WTC11 (cell line): ENCODE measurements at regions not wholly inside any gene's neighbourhood (a gene's known extent, or its start where the extent isn't known, plus 50 kb on each side); places are given as distances from the start of the nearest gene placed in this dataset.

Source experiments
- CREB1 ChIP-seq: sonication (generic); formaldehyde crosslinking; IDR thresholded peaks from 2 replicates; pipeline ENCODE4 v1.8.0; 2023; ENCODE audit warnings: mild to moderate bottlenecking, missing genetic modification reagents
- FOXJ3 ChIP-seq: sonication (generic); formaldehyde crosslinking; IDR thresholded peaks from 2 replicates; pipeline ENCODE4 v1.9.0; 2021; ENCODE audit warnings: missing genetic modification reagents, mild to moderate bottlenecking, borderline replicate concordance
- IRF2 ChIP-seq: sonication (generic); formaldehyde crosslinking; IDR thresholded peaks from 2 replicates; pipeline ENCODE4 v1.8.0; 2022; ENCODE audit warnings: low read depth, missing genetic modification reagents, borderline replicate concordance
- NFYB ChIP-seq: sonication (generic); formaldehyde crosslinking; conservative IDR thresholded peaks from 2 replicates; pipeline ENCODE4 v1.8.0; 2022; ENCODE audit warnings: low read depth, missing genetic modification reagents
- SP1 ChIP-seq: sonication (generic); formaldehyde crosslinking; conservative IDR thresholded peaks from 2 replicates; pipeline ENCODE4 v1.8.1; 2022; ENCODE audit warnings: missing genetic modification reagents
- TCF7 ChIP-seq: sonication (generic); formaldehyde crosslinking; IDR thresholded peaks from 2 replicates; pipeline ENCODE4 v1.8.0; 2022; ENCODE audit warnings: mild to moderate bottlenecking, low read depth, missing genetic modification reagents, moderate library complexity
- TF ChIP-seq, protein P1 (sequence below): sonication (generic); formaldehyde crosslinking; IDR thresholded peaks from 2 replicates; pipeline ENCODE4 v1.8.1; 2022; ENCODE audit warnings: mild to moderate bottlenecking, moderate library complexity, missing genetic modification reagents
- TF ChIP-seq, protein P2 (sequence below): sonication (generic); formaldehyde crosslinking; IDR thresholded peaks from 2 replicates; pipeline ENCODE4 v1.8.0; 2022; ENCODE audit warnings: mild to moderate bottlenecking, missing genetic modification reagents
- TF ChIP-seq, protein P3 (sequence below): fragments of 200-600 bp; IDR thresholded peaks from 2 replicates; pipeline ENCODE4 v1.8.0; 2022; ENCODE audit warnings: antibody characterized with exemption
- TF ChIP-seq, protein P4 (sequence below): sonication (generic); formaldehyde crosslinking; IDR thresholded peaks from 2 replicates; pipeline ENCODE4 v1.8.1; 2023; ENCODE audit warnings: mild to moderate bottlenecking, missing genetic modification reagents

DNA sequence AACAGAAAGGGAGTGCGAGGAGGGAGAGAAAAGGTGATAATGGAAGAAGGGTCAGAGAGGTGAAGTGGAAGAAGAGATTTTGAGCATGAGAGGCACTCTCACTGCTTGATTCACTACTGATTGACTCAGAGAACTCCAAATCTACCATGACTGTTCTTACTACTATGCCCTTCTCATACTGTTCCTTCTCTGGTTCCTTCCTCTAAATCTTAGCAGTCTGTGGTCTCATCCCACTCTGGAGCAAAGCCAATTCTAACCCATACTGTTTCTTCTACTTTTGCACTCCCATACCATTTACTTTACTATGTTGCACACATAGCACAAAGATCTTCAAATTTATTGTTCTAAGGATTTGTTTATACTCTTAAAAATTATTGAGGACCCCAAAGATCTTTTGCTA, 100.8 kb downstream of the DTWD1 start:
- TF ChIP-seq SP1 (no peak), IRF2 (CRISPR knock-in tag) (no peak), FOXJ3 (no peak), NFYB (CRISPR knock-in tag) (no peak), CREB1 (no peak), TCF7 (no peak)
- TF ChIP-seq, protein P1, sequence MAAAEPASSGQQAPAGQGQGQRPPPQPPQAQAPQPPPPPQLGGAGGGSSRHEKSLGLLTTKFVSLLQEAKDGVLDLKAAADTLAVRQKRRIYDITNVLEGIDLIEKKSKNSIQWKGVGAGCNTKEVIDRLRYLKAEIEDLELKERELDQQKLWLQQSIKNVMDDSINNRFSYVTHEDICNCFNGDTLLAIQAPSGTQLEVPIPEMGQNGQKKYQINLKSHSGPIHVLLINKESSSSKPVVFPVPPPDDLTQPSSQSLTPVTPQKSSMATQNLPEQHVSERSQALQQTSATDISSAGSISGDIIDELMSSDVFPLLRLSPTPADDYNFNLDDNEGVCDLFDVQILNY (CRISPR knock-in tag): no peak
- TF ChIP-seq, protein P2, sequence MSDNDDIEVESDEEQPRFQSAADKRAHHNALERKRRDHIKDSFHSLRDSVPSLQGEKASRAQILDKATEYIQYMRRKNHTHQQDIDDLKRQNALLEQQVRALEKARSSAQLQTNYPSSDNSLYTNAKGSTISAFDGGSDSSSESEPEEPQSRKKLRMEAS (CRISPR knock-in tag): no peak
- TF ChIP-seq, protein P3, sequence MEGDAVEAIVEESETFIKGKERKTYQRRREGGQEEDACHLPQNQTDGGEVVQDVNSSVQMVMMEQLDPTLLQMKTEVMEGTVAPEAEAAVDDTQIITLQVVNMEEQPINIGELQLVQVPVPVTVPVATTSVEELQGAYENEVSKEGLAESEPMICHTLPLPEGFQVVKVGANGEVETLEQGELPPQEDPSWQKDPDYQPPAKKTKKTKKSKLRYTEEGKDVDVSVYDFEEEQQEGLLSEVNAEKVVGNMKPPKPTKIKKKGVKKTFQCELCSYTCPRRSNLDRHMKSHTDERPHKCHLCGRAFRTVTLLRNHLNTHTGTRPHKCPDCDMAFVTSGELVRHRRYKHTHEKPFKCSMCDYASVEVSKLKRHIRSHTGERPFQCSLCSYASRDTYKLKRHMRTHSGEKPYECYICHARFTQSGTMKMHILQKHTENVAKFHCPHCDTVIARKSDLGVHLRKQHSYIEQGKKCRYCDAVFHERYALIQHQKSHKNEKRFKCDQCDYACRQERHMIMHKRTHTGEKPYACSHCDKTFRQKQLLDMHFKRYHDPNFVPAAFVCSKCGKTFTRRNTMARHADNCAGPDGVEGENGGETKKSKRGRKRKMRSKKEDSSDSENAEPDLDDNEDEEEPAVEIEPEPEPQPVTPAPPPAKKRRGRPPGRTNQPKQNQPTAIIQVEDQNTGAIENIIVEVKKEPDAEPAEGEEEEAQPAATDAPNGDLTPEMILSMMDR: no peak
- TF ChIP-seq, protein P4, sequence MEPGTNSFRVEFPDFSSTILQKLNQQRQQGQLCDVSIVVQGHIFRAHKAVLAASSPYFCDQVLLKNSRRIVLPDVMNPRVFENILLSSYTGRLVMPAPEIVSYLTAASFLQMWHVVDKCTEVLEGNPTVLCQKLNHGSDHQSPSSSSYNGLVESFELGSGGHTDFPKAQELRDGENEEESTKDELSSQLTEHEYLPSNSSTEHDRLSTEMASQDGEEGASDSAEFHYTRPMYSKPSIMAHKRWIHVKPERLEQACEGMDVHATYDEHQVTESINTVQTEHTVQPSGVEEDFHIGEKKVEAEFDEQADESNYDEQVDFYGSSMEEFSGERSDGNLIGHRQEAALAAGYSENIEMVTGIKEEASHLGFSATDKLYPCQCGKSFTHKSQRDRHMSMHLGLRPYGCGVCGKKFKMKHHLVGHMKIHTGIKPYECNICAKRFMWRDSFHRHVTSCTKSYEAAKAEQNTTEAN: no peak
